HG03565 (cell line): ENCODE measurements at regions not wholly inside any gene's neighbourhood (a gene's known extent, or its start where the extent isn't known, plus 50 kb on each side); places are given as distances from the start of the nearest gene placed in this dataset.

Experiments
- ATAC-seq: cut with Tn5 transposase; IDR thresholded peaks from one replicate; pipeline ENCODE4 v1.9.1; 2021; ENCODE audit warnings: mild to moderate bottlenecking, moderate library complexity; ENCODE audit not compliant: unreplicated experiment

GRCh38 chr2:19810148-19810547, 91.6 kb downstream of the TTC32 start:
- peak; percentile 48 for ATAC-seq

- no peak for ATAC-seq
Measured at GRCh38 chr2:19809206-19809605, 92.6 kb downstream of the TTC32 start.

GRCh38 chr2:19807866-19808265, 93.9 kb downstream of the TTC32 start:
- ATAC-seq, result no peak

GRCh38 chr2:19807346-19807745, 94.4 kb downstream of the TTC32 start:
- ATAC-seq, result no peak

DNA sequence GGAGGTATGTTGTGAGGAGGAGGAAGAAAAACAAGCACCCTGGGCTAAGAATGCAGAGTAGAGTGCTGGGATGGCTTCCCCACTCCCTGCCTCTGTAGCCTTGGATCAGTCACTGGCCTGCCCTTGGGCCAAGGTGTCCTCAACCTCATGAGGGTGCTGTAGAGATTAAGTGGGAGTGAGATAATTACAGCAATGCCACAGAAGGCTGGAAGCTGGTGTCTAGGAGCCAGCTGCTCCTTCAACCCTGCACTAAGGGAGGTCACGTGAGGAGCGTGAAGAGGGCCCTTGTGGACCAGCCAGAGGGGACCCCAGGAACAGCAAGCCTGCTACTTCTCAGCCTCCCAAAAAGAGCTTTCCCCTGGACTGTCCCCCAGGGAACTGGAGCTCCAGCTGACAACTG, 95.2 kb downstream of the TTC32 start:
- ATAC-seq, result no peak

GRCh38 chr2:19806131-19806530, 95.7 kb downstream of the TTC32 start:
- ATAC-seq, result no peak

GRCh38 chr2:19805266-19805665, 96.5 kb downstream of the TTC32 start:
- ATAC-seq, result no peak

GRCh38 chr2:19804639-19805260, 97.0 kb downstream of the TTC32 start:
- ATAC-seq, result no peak

DNA sequence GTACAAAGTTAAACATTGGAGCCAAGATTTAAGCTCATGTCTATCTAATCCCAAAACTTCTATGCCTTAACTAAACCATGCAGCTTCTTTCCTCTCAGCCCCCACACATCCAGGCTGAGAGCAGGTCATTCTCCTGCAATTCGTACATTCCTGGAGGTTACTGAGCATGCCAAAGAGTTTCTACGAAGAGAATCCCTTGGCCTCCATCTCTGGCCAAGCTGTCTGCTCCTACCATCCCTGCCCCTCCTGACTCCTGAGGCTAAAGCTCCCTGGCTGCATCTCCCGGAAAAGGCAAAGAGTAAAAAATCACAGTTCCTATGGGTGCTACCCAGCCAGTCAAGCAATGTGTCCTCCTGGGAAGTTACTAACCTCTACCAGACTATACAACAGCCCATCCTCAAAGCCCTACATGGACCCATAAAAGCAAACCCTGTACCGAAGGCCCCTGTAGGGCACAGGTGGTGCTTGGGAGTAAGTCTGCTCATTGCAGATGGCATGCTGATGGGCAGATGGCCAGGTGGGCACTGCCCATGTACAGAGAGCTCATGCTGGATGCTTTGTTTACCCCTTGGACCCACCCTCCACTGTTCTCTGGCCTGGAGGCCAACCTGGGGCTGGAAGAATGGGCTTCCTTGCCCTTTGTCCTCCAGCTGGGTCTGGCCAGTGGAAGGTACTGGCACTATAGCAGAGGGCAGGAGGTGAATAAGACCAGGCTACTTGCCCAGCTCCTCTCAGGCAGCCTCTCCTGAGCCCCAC, 99.5 kb downstream of the TTC32 start:
- ATAC-seq, result no peak

GRCh38 chr2:19801367-19802080, 100.3 kb downstream of the TTC32 start:
- no peak for ATAC-seq

- no peak for ATAC-seq
Measured at GRCh38 chr2:19800796-19801195, 101.0 kb downstream of the TTC32 start.

DNA sequence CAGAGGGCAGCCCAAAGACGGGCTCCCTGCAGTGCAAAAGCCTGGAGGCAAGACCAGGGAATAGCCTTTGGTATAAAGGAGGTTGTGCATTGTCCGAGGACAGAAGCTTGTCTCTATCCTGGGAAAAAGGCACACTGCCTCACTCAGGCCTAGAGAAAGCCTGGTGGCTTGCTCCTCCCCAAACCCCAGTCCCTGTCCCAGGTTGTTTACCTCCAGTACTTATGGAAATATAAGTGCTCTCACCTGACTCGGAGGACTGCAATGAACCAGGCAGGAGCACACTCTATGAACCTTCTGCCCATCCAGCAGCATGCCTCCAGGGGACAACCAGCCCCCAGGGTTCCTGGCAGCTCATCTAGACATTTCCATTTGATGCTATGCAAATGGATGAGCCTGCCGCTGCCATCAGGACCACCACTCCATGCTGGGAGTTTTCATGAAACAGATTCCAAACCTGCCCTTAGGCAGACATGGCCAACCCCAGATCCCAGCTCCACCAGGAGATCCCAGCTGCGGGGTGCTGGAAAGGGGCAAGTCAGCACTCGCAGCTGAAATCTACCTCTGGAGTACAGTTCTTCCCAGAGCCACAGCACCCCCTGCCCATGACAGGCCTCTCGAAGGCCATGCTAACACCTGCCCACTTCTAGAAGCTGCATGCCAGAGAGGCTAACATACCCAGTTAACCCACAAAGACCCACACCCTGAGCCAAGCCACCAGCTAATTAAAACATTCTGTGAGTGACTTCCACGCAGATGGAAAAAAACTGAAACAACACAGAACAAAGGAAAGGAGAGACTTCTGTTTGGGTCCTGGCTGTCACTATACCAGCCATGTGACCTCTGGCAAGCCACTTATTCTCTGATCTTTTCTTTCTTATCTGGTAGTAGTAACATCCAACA, 101.7 kb downstream of the TTC32 start:
- ATAC-seq, result no peak

- no peak for ATAC-seq
Measured at GRCh38 chr2:19797871-19798270, 103.9 kb downstream of the TTC32 start.

DNA sequence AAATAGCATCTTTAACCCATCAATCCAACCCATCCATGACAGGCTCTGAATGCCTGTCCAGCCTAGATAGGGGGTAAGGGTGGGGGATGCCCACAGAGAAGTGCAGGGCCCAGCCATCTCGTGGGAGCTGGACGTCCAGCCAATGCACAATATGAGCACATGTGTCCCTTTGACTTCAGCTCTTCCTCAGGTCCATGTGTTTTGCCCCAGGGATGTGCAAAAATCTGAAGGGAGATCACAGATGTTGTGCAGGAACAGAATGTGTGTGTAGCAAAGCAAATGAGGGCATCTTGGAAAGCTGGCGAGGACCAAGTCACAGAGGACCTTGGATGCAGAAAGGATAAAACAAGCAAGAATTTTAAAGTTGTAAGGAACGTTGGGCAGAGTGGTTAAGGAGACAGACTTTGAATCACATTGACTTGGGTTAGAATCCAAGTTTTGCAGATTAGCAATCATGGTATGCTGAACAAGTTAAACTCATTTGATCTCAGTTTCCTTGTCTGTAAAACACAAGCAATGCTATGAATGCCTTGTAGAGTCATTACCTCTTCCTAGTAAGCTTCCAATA, 104.5 kb downstream of the TTC32 start:
- ATAC-seq, result no peak

- ATAC-seq, result no peak
Measured at GRCh38 chr2:19796035-19796695, 105.6 kb downstream of the TTC32 start.

DNA sequence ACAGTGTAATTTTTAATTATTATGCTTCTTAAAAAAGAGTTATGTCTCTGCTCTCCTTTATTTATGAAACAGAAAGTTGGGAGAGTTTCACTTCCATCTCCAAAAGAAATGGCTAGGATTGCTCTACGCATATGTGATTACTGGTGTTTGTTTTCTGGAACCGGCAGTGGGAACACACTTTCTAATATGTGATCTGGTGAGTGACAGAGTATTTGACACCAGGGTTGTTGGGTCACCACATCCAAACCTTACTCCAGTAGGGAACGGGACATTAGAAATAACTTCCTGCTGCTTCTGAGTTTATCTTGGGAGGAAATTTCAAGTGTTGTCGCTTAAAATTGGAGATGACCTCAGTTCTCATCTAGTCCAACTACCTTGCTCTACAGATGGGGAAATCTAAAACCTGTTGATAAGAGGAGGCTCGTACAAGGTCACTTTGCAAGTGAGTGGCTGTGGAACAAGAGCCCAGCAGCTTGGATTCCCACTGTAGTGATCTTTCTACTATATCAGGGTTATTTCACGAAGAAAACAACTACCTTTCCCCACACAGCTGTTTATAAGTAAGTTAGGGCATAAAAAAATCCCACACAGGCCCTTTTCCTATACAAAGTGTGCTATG, 108.5 kb downstream of the TTC32 start:
- no peak for ATAC-seq

DNA sequence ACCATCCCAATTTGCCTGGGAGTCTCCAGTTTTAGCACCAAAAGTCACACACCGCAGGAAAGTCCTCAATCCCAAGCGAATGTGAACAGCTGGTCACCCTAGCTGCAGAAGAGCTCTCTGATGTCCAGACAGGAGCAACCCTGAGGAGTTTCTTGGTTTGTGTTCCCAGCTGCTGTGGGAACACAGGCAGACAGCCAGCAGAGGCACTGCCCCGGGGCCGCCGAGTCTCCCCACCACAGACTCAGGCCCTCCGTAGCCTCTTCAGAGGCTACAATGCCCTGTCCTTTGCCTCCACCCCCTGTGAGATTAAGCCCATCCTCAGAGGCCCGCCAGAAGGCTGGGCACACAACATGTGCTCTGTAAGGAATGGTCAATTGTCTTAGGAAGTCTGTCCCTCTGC, 111.5 kb downstream of the TTC32 start:
- ATAC-seq, result no peak

GRCh38 chr2:19787134-19787533, 114.6 kb downstream of the TTC32 start:
- ATAC-seq, result no peak

DNA sequence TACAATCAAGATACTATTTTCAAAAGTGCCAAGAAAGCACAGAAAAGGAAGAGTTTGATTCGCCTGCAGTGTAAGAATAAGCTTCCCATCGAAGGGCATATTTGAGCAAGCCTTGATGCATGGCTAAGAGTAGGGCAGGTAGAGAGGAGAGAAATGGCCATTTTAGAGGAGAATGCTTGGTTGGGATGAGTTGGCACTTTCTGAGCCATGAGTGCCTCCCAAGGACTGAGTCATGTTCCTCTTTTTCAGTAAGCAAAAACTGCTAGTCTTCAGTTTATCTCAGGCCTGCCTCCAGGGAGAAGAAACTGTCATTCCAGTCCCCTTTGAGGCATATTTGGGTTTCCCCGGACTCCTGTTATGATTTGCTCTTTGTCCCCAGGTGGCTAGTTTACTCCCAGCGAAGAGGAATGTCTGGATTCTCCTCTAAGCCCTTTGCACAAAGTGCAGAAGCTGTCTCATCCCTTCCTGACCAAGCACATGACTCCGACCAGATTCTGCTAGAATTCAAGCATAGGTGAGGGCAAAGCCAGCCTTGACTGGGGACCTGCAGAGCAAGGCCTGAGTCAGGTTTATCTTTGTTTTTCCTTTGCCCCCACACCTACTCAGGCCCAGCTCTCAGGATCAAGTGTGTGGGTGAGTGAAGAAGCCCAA, 115.2 kb downstream of the TTC32 start:
- ATAC-seq, result peak; percentile 62
